ENCODE measurements at regions not wholly inside any gene's neighbourhood (a gene's known extent, or its start where the extent isn't known, plus 50 kb on each side); places are given as distances from the start of the nearest gene placed in this dataset.
"Not testable (repeated sequence)": the region's sequence is repeated elsewhere in the genome, so short reads cannot be mapped to it uniquely, and the experiment has no call there.

DNA sequence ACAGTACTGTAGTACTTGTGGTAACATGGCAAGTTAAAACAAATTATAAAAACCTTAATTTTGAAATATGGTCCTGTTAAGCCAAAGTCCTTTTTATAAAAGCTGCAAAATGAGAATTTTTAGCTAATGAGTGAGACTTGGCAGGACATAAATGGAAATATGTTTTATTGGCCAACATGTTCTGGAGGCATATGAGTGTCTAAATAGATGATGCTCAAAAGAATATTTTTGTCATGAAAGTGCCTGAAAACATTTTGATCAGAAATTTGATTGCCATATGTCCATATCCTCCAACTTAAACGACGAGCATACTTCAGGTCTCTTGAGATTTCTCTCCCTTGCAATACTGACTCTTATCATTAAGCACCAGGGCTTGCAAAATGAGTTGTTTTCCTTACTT is 972.6 kb downstream of the TMTC2 start:
- no peak for DNase-seq

DNA sequence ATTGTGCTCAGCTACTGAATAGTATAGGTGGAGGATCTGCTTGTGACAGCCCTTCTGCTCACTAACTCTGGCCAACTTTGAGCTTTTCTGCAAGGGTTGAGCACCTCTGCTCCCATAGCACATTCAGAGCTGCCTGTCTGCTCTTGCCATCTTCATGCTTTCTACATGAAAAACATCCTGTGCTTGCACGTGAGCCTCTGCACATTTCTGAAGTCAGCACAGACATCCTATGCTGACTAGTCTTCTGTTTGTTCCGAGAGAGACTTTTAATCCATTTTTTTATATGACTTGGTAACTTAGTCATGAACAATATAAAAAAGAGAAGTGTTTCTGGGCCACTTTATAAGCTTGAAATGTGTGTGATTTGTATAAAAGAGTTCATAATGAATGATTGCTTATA is 969.3 kb downstream of the TMTC2 start:
- no peak for DNase-seq

DNA sequence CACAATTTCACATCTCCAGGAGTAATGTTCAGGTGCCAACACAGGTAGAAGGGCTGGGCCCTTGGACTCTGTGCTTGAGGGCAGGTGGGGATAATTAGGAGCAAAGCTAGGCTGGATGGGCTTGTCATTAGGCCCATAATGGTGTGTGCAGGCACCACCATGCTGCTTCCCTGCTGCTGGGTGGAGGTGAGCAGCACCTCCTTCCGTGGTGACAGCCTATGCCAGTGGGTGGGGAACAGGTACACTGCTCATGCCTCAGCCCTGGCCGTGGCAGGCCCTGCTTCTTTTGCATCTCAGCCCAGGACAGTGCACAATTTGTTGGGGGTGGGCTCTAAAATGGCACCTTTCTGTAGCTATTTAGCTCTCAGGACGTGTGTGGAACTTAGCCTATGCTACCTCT is 955.5 kb downstream of the TMTC2 start:
- DNase-seq, result no peak

DNA sequence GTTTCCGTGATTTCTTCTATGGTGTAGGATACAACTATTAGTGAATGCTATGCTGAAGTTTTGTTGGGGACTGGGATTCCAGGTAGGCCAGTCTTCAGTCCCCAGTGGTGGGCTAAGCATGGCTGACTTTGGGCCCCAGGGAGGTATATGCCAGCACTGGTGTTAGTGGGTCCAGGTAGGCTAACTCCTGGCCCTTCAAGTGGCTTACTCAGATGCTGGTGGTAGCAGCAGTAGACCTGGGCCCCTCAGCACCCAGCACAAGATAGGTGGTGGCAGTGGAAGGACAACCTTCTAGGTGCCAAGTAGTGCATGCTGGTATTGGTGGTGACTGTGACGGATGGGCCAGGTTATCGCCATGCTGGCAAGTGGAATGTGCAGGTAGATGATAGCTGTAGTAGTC is 955.1 kb downstream of the TMTC2 start:
- no peak for DNase-seq

DNA sequence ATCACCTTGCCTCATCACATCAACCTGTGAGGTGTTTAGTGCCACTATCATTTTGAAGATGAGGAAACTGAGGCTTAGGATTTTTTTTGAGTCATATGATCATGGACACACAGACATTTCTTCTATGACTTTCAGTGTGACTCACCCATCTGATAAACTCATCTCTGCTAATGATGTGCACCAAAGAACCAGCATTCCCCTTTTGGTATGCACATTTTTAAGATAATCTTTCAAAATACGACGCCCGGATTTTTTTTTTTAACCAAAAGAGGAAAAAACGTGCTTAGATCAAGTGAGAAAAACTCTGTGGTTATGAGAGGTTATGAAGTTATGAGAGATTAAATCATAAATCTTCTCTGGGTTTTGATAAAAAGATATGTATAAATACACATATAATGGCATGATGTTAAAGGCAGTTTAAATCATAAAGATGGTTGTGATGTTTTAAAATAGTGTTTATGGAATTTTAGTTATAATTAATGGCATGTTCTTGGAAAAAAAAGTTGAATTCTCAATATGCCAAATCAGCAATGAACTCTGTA is 948.1 kb downstream of the TMTC2 start:
- no peak for DNase-seq

DNA sequence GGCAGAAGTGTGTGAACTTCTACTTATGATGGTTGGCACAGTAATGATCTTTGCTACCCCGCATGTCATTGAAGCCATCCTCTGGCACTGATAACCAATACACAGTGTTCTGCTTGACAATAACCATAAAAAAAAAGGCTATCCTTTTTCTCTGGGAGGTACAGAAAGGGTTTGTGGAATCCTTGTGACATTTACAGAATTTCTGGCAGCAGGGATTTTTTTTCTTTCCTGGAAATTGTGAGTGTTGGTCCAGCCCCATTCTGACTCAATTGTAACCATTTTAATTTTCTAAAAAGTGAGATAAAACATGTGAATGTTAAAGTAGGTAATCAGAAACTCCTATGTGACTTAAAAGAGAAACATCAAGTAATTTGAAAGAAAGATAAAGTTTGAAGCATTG is 943.8 kb downstream of the TMTC2 start:
- no peak for DNase-seq

DNA sequence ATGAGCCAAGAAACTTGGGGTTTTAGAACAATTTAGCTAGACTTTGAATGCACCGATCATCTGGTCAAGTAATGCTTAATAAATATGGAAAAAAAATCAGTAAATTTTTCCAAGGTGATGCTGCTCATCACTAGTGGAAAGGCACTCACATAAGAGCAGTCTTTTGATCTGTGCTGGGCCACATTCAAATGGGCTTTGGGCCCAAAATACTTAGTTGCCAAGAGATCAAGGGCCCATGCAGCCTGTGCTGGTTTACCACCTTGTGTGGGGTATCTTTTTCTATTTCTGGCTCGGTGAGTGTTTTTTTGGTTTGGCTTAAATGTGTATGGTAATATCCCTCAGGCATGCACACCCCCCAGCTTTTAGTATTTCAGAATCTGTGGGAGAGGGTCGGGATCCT is 943.2 kb downstream of the TMTC2 start:
- DNase-seq, result no peak

DNA sequence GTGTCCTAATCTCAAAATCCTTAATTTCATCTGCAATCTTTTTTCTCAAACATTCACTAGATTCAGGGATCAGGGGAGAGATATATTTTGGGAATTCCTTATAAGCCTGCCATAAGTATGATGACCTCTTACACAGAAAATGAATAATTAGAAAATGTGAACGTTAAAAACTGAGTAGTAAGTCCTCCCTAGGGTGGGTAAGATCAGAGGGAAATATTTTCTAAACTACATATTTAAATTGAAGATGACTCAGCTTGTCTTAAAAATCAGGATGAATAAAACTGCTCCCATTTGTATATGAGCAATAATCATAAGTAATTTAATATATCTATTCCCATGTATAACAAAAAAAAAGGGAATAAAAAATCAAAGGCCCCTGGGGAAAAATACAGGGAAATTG is 935.5 kb downstream of the TMTC2 start:
- no peak for DNase-seq

DNA sequence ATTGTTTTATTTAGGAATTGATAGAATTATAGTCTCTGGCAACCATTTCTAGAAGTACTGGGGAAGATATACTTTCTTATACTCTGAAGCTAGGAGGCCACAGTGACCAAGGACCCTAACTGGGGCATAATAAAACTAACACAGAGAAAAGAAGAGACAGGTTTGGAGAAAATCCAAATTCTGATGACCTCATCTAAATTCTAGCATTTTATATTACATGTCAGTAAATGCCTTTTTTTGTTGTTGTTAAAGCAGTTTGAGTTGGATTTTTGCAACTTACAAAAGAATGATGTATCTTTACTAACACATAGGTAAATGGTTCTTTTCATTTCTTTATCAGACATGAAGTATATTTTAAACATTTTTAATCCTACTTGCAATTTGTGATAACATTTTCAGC is 933.3 kb downstream of the TMTC2 start:
- no peak for DNase-seq

DNA sequence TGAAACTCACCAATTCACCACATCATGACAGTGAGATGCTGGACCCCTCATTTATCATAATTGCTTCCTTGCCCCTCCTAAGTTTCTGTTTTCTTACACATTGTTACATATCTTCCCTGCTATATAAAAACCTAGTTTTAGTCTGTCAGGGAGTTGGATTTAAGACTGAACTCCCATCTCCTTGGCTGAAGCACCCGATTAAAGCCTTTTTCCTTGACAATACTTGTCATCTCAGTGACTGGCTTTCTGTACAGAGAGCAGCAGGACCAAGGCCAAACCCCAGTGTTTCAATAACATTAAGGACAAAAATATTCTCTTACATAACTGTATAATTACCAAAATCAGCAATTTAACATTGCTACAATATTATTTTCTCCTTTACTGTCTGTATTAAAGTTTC is 928.4 kb downstream of the TMTC2 start:
- no peak for DNase-seq

DNA sequence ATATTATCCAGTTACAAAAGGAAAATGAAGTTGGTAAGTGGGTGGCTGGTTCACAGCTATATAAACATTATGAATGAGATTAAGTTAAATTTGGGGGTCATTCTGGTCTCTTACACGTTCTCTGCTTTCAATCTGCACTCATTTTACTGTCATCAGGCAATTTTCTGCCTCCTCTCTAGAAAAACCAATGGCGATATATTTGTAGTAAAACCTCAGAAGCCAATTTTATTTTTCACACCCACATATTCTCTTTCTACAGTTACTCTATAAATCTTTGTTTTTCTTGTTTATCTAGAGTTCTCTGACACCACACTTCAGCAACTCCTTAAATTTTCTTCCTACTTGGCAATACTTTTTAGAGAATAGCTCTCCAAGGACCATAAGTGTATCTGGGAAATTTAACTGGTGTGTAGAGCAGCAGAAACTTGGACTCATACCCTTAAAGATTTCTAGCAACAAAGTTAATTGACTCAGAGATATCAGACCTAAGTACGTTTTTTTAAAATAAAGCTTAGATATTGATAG is 926.9 kb downstream of the TMTC2 start:
- no peak for DNase-seq

DNA sequence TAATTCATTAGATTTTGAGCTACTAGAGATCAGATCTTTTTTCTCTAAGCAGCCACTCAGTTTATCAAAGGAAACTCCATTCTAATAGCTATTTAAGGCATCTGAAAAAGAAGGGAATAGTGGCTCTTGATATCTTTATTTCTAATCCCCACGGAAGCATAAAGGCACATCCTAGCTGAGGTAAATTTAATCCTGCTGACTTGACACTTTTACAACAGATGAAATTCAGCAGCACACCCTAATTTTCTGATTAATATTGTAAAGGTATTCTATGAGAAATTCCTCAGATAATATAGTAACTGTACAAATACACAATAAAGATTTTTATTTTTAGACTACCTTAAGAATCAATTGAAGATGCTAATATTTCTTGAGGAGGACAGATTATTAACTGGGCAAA is 916.4 kb downstream of the TMTC2 start:
- DNase-seq, result no peak

DNA sequence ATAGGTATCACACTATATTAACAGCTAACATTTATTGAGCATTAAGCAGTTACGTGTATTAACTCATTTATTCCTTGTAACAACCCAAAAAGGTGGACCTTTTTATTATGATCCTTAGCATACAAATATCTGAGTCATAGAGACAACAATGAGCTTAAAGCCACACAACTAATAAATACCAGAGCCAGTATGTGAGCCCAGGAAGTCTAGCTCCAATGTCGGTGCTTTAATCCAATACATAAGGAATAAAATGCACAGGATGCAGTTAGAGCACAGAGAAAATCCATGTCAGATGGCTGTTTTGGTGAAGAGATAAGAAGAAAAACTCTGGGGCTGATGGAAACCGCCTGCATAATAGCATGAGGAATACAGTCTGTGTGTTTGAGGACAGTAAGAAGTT is 888.6 kb downstream of the TMTC2 start:
- no peak for DNase-seq

DNA sequence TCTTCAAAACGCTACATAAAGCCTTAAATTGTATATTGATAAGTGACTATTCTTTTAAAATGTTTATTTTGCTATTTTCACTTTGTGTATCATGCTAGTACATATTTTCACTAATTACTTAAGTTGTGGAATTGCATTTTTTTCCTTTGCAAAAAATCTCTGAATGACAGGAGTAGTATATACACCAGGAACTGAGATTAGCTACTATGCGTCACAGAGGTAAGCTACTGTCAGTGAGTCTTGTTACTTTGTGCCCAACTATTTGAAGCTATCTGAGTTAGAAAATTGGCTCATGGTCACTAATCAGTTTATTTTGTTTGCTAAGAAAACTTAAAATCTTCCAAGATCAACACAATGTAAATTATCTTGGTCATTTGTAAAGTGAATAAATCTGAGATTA is 887.4 kb downstream of the TMTC2 start:
- no peak for DNase-seq

DNA sequence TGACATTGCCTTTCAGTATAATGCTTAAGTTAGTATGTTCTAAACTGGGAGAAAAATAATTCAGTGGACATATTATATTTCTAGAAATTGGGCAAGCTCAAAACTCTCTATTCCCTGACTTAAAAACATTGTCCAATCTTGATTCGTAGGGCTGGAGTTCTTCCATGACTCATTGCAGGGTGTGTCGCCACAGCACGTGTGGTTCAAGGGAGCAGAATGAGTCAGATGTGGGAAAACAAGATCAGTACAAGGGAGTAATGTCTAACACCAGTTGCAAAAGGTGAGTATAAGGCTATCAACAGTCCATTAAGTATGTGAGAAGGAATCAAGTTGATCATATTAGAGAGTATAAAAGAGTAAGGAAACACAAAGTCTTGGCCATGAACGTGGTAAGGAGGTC is 887.0 kb downstream of the TMTC2 start:
- no peak for DNase-seq

DNA sequence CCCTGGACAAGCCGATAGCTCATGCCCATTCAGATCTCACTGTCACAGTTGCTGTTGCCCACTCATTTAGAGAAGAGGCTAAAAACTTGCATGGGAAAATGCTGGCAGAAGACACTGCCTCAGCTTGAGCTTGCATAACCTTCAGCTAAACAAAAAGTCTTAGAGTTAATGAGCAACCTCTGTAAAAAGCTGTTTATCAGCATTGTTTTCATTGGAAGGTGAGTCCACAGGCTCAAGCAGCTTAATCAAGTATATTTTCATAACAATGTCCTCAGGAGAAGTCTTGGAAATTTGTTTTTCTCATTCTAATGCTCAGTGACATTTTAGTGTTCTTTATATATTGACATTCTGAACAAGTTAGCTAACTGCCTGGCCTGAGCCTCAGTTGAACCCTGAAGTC is 872.9 kb downstream of the TMTC2 start:
- DNase-seq, result no peak

DNA sequence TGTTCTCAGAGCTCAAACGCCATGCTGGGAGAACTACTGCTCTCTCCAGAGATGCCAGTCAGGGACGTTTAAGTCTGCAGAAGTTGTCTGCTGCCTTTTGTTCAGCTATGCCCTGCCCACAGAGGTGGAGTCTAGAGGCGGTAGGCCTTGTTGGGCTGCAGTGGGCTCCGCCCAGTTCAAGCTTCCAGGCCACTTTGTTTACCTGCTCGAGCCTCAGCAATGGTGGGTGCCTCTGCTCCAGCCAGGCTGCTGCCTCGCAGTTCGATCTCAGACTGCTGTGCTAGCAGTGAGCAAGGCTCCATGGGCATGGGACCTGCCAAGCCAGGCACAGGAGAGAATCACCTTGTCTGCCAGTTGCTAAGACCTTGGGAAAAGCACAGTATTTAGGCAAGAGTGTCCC is 869.3 kb downstream of the TMTC2 start:
- not testable (repeated sequence) for DNase-seq

DNA sequence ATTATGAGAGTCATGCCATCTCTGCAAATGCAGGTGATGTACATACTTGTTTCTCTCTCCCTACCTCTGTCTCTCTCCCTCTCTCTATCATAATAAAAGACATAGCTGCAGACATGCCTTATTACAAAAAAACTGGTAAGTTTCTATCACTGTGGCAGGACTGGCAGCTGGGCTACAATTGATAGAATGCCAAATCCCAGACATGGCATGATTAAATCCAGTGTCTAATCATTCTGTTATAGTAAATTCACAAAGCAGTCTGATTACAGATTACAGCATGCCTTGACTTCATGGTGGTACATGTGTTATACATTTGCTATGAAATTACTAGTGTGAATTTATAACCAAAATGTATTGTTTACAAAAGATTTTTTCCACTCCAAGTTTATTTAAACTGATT is 854.7 kb downstream of the TMTC2 start:
- DNase-seq, result no peak

DNA sequence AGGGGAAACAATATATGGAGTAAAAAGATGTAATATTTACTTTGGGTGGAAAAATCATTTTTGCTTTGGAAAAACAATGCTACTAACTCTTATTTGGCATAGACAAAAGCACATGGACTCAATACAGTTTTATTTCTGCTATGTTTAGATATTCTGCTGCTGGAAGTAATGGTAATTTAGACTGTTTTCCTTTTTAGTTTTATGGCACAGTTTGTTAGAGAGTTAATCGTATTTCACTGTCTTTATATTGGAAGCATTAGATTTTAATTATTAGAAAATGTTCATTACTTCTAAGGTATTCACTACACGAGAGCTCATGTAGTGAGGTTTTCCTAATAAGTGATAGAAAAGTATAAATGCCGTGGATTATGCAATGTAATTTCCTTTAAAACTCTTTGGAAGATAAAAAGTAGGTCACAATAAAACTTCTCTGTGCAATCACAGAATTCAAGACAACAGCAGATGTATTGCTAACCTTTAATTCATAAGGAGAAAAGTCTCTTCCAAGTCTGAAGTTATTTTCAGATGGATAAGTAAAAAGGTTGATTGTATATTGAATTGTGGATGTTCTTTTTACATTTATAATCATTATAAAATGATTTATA is 851.8 kb downstream of the TMTC2 start:
- no peak for DNase-seq

DNA sequence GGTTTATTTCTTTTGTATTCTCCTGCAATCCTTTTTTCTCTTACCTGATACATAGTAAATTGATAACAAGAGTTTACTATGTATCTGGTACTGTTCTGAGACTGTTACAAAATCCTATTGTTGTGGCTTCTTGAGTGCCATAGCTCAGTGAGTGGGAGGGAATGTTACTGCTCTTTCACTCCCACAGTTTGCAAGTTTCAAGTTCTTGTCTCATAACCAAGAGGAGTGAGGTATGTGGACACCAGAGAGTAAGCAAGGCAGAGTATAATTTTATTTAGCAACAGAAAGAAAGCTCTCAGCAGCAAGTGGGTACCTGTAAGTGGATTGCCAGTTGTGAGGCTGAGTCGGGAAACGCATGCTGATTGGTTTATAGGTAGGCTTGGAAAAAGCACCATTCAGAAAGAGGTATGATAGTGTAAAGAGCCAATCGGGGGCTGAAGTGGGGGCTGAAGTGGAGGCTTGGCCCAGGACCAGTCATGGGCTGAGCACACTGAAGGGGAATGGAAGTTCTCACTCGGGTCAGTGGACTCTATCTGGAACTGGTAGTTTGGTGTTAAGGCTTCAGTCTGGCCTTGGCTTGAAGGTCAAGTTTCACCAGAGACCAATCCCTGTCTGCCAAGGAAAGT is 850.8 kb downstream of the TMTC2 start:
- no peak for DNase-seq

DNA sequence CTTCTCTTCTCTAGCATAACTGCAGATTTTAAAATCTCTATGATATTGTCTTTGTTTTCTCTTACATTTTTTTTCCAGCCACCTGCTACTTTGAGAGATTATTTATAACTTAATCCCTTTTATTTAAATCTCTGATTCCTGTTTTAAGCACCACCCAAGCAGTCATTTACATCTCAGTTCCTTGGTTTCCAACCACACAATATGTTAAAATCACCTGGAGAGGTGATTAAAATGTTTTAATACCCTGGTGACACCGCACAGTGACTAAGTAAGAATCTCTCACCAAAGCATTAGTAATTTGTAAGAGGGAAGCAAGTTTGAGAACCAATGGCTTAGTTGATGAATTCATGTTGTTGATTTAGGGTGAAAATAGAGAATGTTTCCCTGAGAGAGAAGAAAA is 849.8 kb downstream of the TMTC2 start:
- DNase-seq, result no peak

DNA sequence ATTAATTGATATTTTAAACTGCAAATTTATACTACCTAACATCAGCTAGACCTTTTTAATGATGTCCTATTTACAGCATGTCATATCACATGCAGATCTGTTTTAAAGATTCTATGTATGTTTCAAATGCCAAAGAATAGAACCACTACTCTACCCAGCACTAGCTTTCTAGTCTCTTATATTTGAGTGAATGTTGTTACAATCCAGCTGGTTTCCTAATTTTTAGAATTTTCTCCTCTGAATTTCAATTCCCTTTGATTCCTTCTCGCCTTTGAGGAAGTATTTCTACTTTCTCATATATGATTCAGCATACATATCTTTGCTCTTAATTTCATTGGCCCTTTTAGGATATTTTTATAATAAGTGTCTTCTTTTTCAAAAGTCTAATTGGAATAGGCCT is 841.9 kb downstream of the TMTC2 start:
- DNase-seq, result no peak

DNA sequence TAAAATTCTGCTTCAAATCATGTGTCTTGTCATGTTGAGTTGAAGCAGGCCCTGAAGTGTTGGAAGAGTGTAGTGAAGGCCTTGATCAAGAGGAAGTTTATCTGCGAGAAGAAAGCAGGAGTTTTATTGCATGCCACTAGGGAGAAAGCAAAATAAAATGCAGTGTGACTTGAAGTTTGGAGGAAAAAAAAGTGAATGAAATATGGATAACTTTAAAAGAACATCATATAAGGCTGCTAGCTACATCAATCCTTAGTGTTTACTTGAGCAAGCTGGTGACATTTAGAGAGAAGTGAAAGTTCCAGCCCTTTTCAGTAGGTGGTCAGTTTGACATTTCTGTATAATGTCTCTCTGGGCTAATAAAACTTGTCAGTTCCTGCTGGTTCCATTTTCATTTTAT is 841.1 kb downstream of the TMTC2 start:
- DNase-seq, result no peak

DNA sequence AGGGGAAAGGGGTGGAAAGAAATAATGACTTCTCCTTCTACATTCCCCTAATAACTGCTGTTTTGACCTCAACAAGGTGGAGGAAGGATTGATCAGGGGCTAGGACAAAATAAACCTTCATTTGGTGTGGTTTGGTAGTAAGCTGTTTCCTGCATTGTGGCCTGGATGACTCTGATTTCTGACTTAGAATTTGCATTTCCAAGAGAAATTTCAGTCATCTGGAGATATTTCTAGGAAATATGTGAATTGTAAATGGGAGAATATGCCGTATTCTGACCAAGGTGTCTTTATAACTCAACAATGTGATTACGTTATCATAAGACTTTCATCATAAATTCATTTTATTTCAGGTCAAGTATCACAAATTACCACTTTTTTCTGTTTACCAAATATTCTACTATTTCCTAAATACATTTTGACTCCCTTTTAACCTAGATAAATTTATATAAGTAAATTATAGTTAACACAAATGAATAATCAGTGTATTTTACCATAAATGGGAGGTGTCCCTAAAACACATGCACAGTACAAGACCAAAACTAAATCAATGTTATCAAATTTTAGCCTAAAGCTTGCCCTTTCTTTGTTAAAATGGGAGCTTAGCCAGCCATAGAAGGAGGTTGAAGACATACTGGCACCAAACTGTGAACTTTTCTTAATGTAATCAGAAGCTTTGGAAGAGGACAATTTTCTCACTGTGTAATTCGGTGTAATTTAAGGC is 828.8 kb downstream of the TMTC2 start:
- DNase-seq, result no peak
